A673 (cell line): ENCODE measurements at regions not wholly inside any gene's neighbourhood (a gene's known extent, or its start where the extent isn't known, plus 50 kb on each side); places are given as distances from the start of the nearest gene placed in this dataset.

ENCODE experiments used
- BruUV-seq: library from RNA; stranded (reverse); fragments of 400-500 nt; replicated peaks from 2 replicates; lab custom pipeline; 2021; lab: Mats Ljungman, UMichigan
- CTCF ChIA-PET: fragments of 300-600 bp; sonication (Branson Sonifier 250); formaldehyde crosslinking; loops from one replicate; lab custom pipeline; 2022; ENCODE audit warnings: antibody characterized with exemption; lab: Charles Lee
- POLR2A ChIA-PET: fragments of 300-600 bp; sonication (Branson Sonifier 250); formaldehyde crosslinking; loops from one replicate; lab custom pipeline; 2022; ENCODE audit warnings: antibody characterized with exemption; ENCODE audit not compliant: low non-redundant PET; lab: Charles Lee
- DNase-seq: peaks from one replicate; pipeline ENCODE4 v3.0.0-alpha.2; 2015; ENCODE audit warnings: low spot score
- H3K27ac ChIP-seq: fragments of 200-600 bp; sonication (generic); 2 replicates; pipeline ENCODE4 v1.5.1; 2016; ENCODE audit warnings: mixed run types, low read depth, mild to moderate bottlenecking, mixed read lengths, antibody characterized with exemption, low read length; ENCODE audit not compliant: poor library complexity, severe bottlenecking
- H3K27me3 ChIP-seq: fragments of 200-600 bp; sonication (generic); replicated peaks from 2 replicates; pipeline ENCODE4 v1.6.1; 2017; ENCODE audit warnings: mixed run types, low read depth, mild to moderate bottlenecking, mixed read lengths, antibody characterized with exemption, low read length; ENCODE audit not compliant: insufficient read depth, poor library complexity
- H3K36me3 ChIP-seq: fragments of 200-600 bp; sonication (generic); 2 replicates; pipeline ENCODE4 v1.6.1; 2016; ENCODE audit warnings: mixed run types, mild to moderate bottlenecking, mixed read lengths, antibody characterized with exemption, low read length; ENCODE audit not compliant: insufficient read depth, poor library complexity, severe bottlenecking
- H3K4me1 ChIP-seq: fragments of 200-600 bp; sonication (generic); 2 replicates; pipeline ENCODE4 v1.6.1; 2017; ENCODE audit warnings: mixed run types, mild to moderate bottlenecking, mixed read lengths, antibody characterized with exemption, low read length; ENCODE audit not compliant: insufficient read depth, poor library complexity, severe bottlenecking
- H3K4me3 ChIP-seq: fragments of 200-600 bp; sonication (generic); 2 replicates; pipeline ENCODE4 v1.5.1; 2016; ENCODE audit warnings: low read depth, mixed run types, mild to moderate bottlenecking, mixed read lengths, low read length; ENCODE audit not compliant: poor library complexity, severe bottlenecking
- H3K9me3 ChIP-seq: fragments of 200-600 bp; sonication (generic); 2 replicates; pipeline ENCODE4 v1.6.1; 2016; ENCODE audit warnings: mixed run types, low read depth, mild to moderate bottlenecking, mixed read lengths, antibody characterized with exemption, low read length; ENCODE audit not compliant: poor library complexity, severe bottlenecking
- EZH2 ChIP-seq: fragments of 200-600 bp; sonication (generic); IDR thresholded peaks from 2 replicates; pipeline ENCODE4 v1.6.1; 2017; ENCODE audit warnings: borderline replicate concordance, low read depth, mild to moderate bottlenecking, mixed read lengths, antibody characterized with exemption, low read length; ENCODE audit not compliant: poor library complexity, severe bottlenecking
- intact Hi-C: fragments of 100-400 bp; cut with micrococcal nuclease; formaldehyde crosslinking; loops from one replicate; pipeline ENCODE4 v1.10.0; 2022; ENCODE audit not compliant: unreplicated experiment
- TF ChIP-seq, protein P1 (sequence below): fragments of 300-800, 200-600 bp; sonication (generic); conservative IDR thresholded peaks from 2 replicates; pipeline ENCODE4 v1.5.1; 2017; ENCODE audit warnings: low read depth, mild to moderate bottlenecking, antibody characterized with exemption, low read length, moderate library complexity, mixed read lengths

GRCh38 chr11:107265591-107266121 lies 192.0 kb downstream of the CWF19L2 start:
- Histone ChIP-seq H3K4me3 (no peak overlapping the region), H3K9me3 (no peaks in the 10 kb centered on the region), H3K4me1 (no peaks in the 10 kb centered on the region), H3K27me3 (peaks cover 5% of the 10 kb centered on the region), H3K27ac (no peak overlapping the region), H3K36me3 (no peaks in the 10 kb centered on the region)
- DNase-seq: no peak
- intact Hi-C loops: no loop called here
- TF ChIP-seq, protein P1, sequence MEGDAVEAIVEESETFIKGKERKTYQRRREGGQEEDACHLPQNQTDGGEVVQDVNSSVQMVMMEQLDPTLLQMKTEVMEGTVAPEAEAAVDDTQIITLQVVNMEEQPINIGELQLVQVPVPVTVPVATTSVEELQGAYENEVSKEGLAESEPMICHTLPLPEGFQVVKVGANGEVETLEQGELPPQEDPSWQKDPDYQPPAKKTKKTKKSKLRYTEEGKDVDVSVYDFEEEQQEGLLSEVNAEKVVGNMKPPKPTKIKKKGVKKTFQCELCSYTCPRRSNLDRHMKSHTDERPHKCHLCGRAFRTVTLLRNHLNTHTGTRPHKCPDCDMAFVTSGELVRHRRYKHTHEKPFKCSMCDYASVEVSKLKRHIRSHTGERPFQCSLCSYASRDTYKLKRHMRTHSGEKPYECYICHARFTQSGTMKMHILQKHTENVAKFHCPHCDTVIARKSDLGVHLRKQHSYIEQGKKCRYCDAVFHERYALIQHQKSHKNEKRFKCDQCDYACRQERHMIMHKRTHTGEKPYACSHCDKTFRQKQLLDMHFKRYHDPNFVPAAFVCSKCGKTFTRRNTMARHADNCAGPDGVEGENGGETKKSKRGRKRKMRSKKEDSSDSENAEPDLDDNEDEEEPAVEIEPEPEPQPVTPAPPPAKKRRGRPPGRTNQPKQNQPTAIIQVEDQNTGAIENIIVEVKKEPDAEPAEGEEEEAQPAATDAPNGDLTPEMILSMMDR: no peak
- no peak for TF ChIP-seq EZH2
- CTCF ChIA-PET: no interaction called here
- BruUV-seq: no TSS peak
- POLR2A ChIA-PET: no interaction called here

- TF ChIP-seq, protein P1: no peak
- no peak for TF ChIP-seq EZH2
- DNase-seq: no peak
- BruUV-seq: no TSS peak
- Histone ChIP-seq H3K4me3 (no peak overlapping the region), H3K27ac (no peak overlapping the region), H3K36me3 (no peaks in the 10 kb centered on the region), H3K9me3 (no peaks in the 10 kb centered on the region), H3K4me1 (no peaks in the 10 kb centered on the region), H3K27me3 (no peaks in the 10 kb centered on the region)
- CTCF ChIA-PET: no interaction called here
- POLR2A ChIA-PET: no interaction called here
- intact Hi-C loops: no loop called here
Observed at GRCh38 chr11:107263844-107264563, 193.6 kb downstream of the CWF19L2 start.

DNA sequence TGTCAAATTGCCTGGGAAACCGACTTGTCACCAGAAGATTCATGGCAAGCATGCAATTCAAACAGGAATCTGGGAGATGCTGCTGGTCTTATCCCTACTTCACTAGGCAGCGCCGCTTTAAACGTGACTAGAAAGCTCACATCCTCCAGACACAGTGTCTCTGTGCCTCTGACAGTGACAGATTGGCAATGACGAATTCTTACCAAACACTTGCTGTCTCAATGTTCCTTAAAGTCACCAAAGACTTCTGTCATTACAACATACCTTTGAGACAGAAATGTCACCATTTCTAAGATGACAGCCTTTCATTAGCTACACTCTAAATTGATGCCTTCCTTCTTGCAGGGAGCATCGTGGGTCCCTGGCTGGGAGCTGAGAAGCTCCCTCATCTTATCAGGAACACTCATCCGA lies 197.8 kb downstream of the CWF19L2 start:
- no TSS peak for BruUV-seq
- H3K27ac ChIP-seq: no peak overlapping the region
- ChIA-PET POLR2A (no interaction called here), CTCF (no interaction called here)
- H3K4me3 ChIP-seq: no peak overlapping the region
- H3K36me3 ChIP-seq: no peaks in the 10 kb centered on the region
- no peaks in the 10 kb centered on the region for H3K27me3 ChIP-seq
- intact Hi-C loops: no loop called here
- H3K9me3 ChIP-seq: no peaks in the 10 kb centered on the region
- TF ChIP-seq, protein P1: no peak
- H3K4me1 ChIP-seq: no peaks in the 10 kb centered on the region
- peak; percentile 21 for DNase-seq
